ENCODE measurements at regions not wholly inside any gene's neighbourhood (a gene's known extent, or its start where the extent isn't known, plus 50 kb on each side); places are given as distances from the start of the nearest gene placed in this dataset.

GRCh38 chr12:76643438-76643837 is 83.9 kb upstream of the OSBPL8 start:
- TF ChIP-seq CTCF (IDR thresholded peaks at IDR 0.05) (no peak), POLR2AphosphoS5 (IDR thresholded peaks at IDR 0.05; ENCODE audit: low read depth, low read length) (no peak), SIN3A (IDR thresholded peaks at IDR 0.05; ENCODE audit: borderline replicate concordance, insufficient read depth, low read depth, low read length) (no peak), REST (IDR thresholded peaks at IDR 0.05; ENCODE audit: insufficient read depth in 1 of 2, low read depth in 2 of 2, low read length in 1 of 2) (no peak), TCF7L2 (IDR thresholded peaks at IDR 0.05; ENCODE audit: low read depth, low read length) (no peak)
- CTCF ChIA-PET = no interaction called here
- no peak overlapping the region for H3K27ac ChIP-seq (ENCODE audit: low read length)

GRCh38 chr12:76644950-76645349 is 85.4 kb upstream of the OSBPL8 start:
- H3K4me3 ChIP-seq (ENCODE audit: low read depth in 2 of 2, low read length in 2 of 2) = no peak overlapping the region
- H3K9me3 ChIP-seq (ENCODE audit: control insufficient read depth, insufficient read depth, low read depth, low read length) = no peaks in the 10 kb centered on the region
- ATAC-seq = no peak
- DNase-seq (ENCODE audit: low read depth, low spot score) = no peak
- no TSS peak for BruUV-seq (replicated peaks)
- no peaks in the 10 kb centered on the region for H3K36me3 ChIP-seq (ENCODE audit: control insufficient read depth, insufficient read depth, low read length)
- in situ Hi-C loops (cut with HindIII; ENCODE audit: low pct_unique_long_range_greater_than_20kb, low sequenced_read_pairs) = no loop called here
- no peaks in the 10 kb centered on the region for H3K27me3 ChIP-seq (ENCODE audit: control insufficient read depth, insufficient read depth, low read length)
- intact Hi-C loops (cut with micrococcal nuclease; ENCODE audit: unreplicated experiment) = no loop called here
- ChIA-PET CTCF (interaction anchor here (0.6 kb wide), 1 partner anchor 1528 kb away, joined by 3 read pairs; no protein-coding TSS in a partner anchor), POLR2A (no interaction called here)
- no peaks in the 10 kb centered on the region for H3K4me1 ChIP-seq (ENCODE audit: control insufficient read depth, insufficient read depth, low read length)
- TF ChIP-seq SIN3A (IDR thresholded peaks at IDR 0.05; ENCODE audit: borderline replicate concordance, insufficient read depth, low read depth, low read length) = no peak
- TF ChIP-seq CTCF (IDR thresholded peaks at IDR 0.05) = no peak
- TF ChIP-seq POLR2AphosphoS5 (IDR thresholded peaks at IDR 0.05; ENCODE audit: low read depth, low read length) = no peak
- no peak for TF ChIP-seq TCF7L2 (IDR thresholded peaks at IDR 0.05; ENCODE audit: low read depth, low read length)
- TF ChIP-seq REST (IDR thresholded peaks at IDR 0.05; ENCODE audit: insufficient read depth in 1 of 2, low read depth in 2 of 2, low read length in 1 of 2) = no peak
- no peak overlapping the region for H3K27ac ChIP-seq (ENCODE audit: low read length)

More at GRCh38 chr12:76643438-76643837, 83.9 kb upstream of the OSBPL8 start:
- no peaks in the 10 kb centered on the region for H3K27me3 ChIP-seq (ENCODE audit: control insufficient read depth, insufficient read depth, low read length)
- no peak for ATAC-seq
- intact Hi-C loops (cut with micrococcal nuclease; ENCODE audit: unreplicated experiment) (no loop called here), in situ Hi-C loops (cut with HindIII; ENCODE audit: low pct_unique_long_range_greater_than_20kb, low sequenced_read_pairs) (no loop called here)
- H3K4me1 ChIP-seq (ENCODE audit: control insufficient read depth, insufficient read depth, low read length) = no peaks in the 10 kb centered on the region
- DNase-seq (ENCODE audit: low read depth, low spot score) = no peak
- POLR2A ChIA-PET = no interaction called here
- no TSS peak for BruUV-seq (replicated peaks)
- H3K36me3 ChIP-seq (ENCODE audit: control insufficient read depth, insufficient read depth, low read length) = no peaks in the 10 kb centered on the region
- H3K4me3 ChIP-seq (ENCODE audit: low read depth in 2 of 2, low read length in 2 of 2) = no peak overlapping the region
- no peaks in the 10 kb centered on the region for H3K9me3 ChIP-seq (ENCODE audit: control insufficient read depth, insufficient read depth, low read depth, low read length)
